Hippocampal formation (tissue), 2 donors: ENCODE measurements at regions not wholly inside any gene's neighbourhood (a gene's known extent, or its start where the extent isn't known, plus 50 kb on each side); places are given as distances from the start of the nearest gene placed in this dataset.
"Not testable (repeated sequence)": the region's sequence is repeated elsewhere in the genome, so short reads cannot be mapped to it uniquely, and the experiment has no call there.

Experiments
- DNase-seq, 2 donors: peaks; one replicate each; lab custom pipeline; 2025; lab: John Stamatoyannopoulos, UW

GRCh38 chr1:94672934-94673333, 131.4 kb upstream of the F3 start:
- DNase-seq, result no peak

GRCh38 chr1:94672001-94672400, 130.4 kb upstream of the F3 start:
- DNase-seq, result no peak

DNA sequence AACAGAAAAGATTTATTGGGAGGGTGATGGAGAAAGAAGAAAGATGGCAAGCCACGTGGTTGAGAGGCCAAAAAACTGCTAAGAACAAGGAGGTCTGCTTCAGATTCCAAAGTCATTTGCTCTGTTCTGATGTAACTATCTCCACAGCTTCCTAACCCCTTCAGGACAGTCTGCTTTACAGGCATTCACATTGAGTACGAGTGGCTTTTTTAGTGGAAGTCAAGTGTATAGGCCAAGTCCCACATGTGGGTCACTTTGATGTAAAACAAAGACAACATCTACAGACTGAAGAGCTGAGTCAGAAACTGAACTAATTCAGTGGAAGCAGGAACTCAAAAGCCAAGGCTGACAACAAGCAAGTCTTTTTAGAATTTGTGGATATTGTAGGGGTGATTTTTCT, 128.7 kb upstream of the F3 start:
- DNase-seq, result no peak

DNA sequence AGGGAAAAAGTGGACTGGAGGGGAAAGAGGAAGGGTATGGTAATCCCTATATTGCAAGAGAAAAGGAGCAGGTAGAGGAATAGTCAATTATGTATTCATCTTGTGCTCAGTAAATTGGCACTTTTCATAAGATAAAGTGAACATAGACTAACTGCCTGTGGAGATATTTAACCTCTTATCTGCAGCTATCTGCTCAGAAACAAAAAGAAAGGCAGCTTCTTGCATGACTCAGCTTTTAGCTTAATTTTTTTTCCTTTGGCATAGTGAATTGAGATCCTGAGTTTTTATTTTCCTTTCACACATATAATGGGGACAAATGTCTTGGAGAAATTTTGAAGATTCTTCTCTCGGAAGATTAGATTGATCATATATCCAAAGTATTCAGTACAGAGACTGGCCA, 127.6 kb upstream of the F3 start:
- DNase-seq, result no peak

DNA sequence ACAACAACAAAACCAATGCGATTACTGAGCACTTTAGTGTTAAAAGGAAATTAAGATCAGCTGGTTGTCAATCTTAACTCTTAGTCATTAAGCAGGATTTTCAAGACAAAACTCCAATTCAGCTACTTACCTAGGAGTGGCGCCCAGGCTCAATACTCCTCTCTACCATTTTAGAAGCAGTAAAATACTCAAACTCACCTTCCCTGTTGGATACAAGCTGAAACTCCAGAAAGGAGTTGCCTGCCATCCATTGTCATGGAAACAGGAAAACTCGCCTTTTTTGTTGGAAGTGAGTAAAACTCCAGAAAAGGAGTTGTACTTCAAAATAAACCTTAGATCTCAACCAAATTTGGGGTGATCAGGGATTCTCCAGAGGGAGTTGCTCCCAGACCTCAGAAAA, 127.0 kb upstream of the F3 start:
- DNase-seq, result no peak

DNA sequence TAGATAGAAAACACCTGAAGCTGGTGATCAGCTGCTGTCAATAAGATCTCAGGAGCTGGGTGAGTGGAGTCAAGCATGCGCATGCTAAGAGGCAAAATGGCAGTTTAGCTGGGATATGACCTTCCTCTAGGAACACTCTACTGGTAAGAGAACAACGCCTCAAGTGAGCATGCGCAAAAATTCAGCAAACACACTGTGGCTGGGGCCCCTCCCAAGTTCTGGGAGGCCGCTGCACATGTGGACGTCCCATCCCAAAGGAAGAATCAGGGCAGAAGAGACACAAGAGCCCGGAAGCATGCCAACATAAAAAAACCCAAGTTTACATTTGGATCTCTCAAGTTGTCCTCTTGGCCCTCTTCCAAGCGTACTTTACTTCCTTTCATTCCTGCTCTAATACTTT, 126.3 kb upstream of the F3 start:
- DNase-seq, result no peak

GRCh38 chr1:94666797-94667196, 125.2 kb upstream of the F3 start:
- DNase-seq, result no peak

DNA sequence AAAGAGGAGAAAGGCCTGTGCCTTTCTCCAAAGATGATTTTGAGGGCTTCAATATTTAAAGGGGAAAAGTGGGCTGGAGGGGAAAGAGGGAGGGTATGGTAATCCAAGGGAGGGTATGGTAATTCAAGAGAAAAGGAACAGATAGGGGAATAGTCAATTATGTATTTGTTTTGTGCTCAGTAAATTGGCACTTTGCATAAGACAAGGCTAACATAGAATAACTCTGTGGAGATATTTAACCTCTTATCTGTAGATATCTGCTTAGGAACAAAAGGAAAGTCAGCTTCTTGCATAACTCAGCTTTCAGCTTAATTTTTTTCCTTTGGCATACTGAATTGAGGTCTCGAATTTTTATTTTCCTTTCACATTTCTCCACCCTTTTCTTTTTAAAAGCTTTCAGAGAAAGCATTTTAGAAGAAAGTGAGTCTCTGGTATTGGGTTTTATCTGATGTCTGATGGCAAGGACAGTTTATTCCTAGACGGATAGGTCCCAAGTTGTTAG, 119.9 kb upstream of the F3 start:
- no peak for DNase-seq

- no peak for DNase-seq
Observed at GRCh38 chr1:94660994-94661393, 119.4 kb upstream of the F3 start.

- no peak for DNase-seq
Observed at GRCh38 chr1:94660258-94660657, 118.7 kb upstream of the F3 start.

DNA sequence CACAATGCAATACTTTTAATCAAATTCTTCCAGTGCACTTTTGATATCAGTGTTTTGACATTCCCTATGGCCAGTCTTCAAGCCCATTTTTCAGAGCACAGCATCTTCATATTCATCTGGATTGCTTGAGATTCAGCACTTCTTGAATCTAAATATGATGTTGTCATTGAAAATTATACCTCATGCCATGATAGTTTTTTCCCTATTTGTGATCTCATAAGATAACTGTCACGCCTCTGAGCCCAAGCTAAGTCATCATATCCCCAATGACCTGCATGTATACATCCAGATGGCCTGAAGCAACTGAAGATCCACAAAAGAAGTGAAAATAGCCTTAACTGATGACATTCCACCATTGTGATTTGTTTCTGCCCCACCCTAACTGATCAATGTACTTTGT, 117.6 kb upstream of the F3 start:
- DNase-seq, result not testable (repeated sequence)

GRCh38 chr1:94658221-94658620, 116.7 kb upstream of the F3 start:
- no peak for DNase-seq

GRCh38 chr1:94657776-94658175, 116.2 kb upstream of the F3 start:
- DNase-seq, result not testable (repeated sequence)

DNA sequence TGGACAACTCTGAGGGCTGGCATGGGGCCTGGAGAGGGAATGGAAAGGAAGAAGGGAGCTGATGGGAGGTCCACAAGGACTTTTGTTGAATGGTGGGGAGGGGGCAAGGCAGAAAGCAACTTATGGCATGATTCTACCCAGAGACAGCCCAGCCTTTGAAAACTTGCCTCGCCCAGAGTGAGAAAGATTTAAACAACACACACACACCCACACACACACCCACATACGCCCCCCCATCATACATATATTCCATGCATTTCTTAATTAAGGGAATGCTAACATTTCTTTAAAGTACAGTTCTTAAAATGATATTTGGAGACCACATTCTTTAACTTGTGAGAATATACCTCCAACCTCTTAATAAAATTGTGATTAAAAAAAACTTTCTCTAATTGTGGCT, 115.4 kb upstream of the F3 start:
- no peak for DNase-seq

GRCh38 chr1:94654919-94655318, 113.4 kb upstream of the F3 start:
- no peak for DNase-seq

DNA sequence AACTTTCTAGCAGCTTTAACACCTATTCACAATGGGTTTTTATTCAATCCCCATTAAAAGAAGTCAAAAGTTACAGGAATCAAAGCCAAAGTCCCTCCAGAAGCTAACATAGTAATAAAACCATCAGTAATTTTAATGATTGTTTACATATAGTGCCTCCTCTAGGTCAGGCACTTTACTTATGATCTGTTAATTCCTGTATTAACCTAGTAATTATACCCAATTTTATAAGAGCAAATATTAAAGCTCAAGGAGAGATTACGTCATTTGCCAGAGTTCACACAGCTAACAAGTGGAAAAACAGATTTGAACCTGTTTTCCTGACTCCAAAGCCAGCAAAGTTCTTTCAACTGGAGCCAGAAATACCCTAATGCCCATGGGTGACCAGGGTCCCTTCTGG, 112.9 kb upstream of the F3 start:
- no peak for DNase-seq

GRCh38 chr1:94654031-94654430, 112.5 kb upstream of the F3 start:
- DNase-seq, result no peak

DNA sequence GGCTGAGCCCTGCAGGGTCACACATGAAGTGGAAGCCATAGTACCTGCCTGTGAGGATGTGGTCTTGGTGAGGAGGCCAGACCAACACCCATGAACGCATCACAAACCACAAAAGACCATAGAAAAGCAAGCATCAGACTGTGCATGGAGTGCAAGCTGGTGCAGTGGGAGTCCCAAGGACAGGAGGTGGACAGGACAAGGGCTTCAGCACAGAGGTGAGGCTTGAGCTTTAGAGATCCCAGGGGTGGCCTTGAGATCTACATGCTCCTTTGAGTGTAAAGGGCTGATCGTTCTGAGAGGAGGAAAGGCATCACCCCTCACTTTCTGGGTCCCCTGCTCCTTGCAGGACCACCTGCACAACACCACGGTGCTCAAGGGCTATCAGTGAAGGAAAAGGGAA, 111.9 kb upstream of the F3 start:
- no peak for DNase-seq

GRCh38 chr1:94651076-94651475, 109.5 kb upstream of the F3 start:
- no peak for DNase-seq

GRCh38 chr1:94650301-94650700, 108.7 kb upstream of the F3 start:
- DNase-seq, result no peak

DNA sequence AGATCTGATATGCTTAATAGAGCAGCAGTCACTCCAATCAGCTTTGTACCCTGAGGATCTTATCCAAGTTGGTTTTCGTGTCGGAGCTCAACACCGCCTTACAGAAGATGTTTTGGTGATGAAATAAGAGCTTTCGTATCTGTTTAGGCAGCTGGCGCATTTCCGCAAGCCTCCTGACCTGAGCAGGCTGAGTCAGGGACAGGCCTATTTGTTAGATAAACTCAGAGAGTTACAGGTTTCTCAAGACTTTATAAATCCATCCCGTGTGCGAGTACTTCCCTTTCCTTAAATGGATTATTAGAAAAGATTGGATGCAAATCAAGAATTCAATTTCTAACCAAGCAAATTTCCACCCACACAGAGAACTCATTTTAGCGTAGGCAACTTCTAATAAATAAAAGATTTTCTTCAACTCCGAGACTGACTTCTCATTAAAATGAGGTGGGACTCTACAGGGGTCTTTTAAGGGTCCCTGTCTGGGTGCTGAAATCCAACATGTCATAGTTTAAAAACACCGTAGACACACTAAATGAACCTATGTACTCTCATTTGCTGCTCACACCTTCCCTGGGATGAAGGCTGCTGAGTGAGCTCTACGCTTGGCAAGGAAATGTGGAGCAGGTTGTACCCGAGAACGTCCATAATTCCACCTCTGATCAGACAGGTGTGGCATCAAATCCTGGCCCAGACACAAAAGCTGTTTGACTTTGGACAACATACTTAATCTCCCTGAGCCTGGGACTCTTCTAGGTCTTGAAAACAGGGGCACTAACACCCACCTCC, 106.9 kb upstream of the F3 start:
- no peak for DNase-seq

DNA sequence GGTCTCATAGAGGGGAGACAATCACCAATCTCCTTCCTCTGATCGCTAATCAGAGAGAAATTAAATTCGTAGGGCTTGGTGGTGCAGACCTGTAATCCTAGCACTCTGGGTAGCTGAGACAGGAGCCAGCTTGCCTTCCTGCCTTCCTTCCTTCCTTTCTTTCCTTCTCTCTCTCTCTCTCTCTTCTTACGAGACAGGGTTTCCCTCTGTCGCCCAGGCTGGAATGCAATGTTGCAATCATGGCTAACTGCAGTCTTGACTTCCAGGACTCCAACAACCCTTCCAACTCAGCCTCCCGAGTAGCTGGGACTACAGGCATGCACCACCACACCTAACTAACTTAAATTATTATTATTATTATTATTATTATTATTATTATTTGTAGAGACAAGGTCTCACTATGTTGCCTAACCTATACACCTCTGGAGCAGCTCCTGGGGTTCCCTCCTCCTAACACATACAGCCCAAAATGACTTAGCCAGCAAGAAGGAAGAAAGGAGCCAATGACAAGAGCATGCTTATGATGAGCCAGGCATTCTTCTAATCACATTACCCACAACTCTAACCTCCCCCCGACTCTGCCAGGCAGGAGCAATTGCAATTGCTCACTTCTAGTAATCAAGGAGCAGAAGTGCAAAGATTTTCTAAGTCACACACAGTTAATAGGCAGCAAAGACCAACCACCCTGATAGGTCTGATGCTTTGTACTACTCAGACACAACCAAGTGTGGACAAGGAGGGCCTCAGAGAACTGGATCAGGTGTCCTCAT, 105.4 kb upstream of the F3 start:
- no peak for DNase-seq

GRCh38 chr1:94646141-94646643, 104.6 kb upstream of the F3 start:
- DNase-seq, result no peak
